ENCODE measurements at regions not wholly inside any gene's neighbourhood (a gene's known extent, or its start where the extent isn't known, plus 50 kb on each side); places are given as distances from the start of the nearest gene placed in this dataset.

- TF ChIP-seq POLR2A (IDR thresholded peaks at IDR 0.05) (no peak), EP300 (IDR thresholded peaks at IDR 0.05) (no peak), CTCF (IDR thresholded peaks at IDR 0.05) (no peak)
These were observed 132.8 kb downstream of the CYP26B1 start for GRCh38 chr2:72014831-72015230.
